HUDEP-2 (cell line): ENCODE measurements at regions not wholly inside any gene's neighbourhood (a gene's known extent, or its start where the extent isn't known, plus 50 kb on each side); places are given as distances from the start of the nearest gene placed in this dataset.
A peak's percentile ranks its signal among the peaks of the same experiment; 100 is the strongest.

ENCODE experiments used
- DNase-seq, 76 experiments: peaks; one replicate each; lab custom pipeline; 2025; ENCODE audit not compliant: unreplicated experiment in 76 of 76; lab: John Stamatoyannopoulos, UW

DNA sequence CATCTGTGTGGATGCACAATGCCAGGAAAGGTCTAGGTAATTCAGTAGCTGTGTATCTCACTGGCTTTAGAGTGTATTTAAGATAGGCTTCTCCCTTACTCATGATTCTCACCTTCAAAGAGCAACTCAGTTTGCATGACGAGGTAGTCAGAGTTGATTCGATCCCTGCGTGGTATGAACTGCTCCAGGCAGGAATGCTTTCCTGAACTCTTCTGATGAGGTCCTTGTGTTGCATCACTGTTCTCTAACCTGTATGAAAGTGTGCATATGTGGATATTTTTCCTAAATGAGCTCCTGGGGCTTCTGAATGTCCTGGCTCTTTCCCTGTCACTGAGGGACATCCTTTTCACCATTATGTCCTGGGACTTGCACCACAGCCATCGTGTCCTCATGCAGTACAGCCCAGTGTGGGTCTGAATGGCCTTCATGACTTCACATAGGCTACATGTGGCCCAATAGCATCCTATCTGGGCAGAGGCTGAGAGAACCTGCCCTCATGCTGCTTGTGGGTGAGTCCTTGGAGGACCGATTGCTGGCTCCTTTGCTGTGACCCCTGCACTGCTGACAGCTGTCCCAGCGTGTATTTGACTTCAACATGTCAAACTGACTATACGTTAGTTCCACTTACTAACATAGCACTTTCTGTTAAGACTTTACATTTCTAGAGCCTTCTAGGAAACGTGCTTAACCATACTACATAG, 65.3 kb upstream of the WDR1 start:
- peak in 1 of 76 experiments; percentile 38 for DNase-seq

DNA sequence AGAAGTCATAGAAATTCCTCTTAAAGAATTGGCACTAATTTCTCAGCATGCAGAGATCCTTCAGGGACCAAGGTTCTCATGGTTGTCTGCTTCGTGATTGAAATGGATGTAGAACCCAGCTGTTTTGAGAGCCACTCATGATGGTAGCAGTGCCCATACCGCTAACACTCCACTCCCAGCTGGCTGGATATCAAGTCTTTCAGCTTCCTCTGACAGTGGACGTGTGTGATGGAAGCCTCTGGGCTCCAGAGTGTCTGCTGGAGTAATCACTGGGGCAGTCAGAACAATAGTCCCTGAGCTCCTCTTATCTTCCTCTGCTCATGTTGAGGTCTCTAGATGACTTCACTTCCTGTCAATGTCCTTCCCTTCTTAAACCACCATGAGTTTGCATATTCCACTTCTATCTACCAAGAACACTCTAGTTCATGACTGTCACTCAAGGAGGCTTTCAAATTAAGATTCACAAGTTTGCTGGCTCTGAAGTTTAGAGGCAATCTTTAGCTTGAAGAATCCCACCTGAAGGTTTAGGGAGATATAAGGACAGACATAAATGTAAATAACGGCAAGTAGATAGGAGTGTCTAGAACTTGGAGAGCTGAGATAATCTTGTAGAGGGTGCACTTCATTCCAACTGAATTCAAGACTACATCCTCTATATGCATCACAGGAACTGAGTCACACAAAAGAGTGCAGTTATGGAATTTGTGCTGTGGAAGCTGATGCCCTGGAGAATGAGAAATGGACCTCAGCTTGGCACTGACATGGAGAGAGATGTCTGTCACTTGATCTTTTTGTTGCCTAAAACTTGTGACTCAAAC, 64.5 kb upstream of the WDR1 start:
- DNase-seq, result peak in 74 of 76 experiments; percentile 19 to 96 (median 75)

DNA sequence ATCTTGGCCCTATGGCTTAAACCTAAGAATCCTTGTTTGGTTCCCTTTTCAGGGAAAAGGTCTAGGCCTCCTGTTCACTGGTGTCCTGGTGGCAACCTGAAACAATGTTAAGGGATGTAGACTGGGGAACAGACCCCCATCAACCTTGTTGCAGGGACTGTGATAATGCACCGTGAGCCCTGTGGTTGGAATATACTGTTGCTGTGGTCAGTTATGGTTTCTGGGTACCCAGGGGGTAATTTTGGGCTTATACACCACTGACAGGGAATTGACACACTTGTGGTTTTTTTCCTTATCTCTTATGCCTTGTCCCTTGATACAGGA, 64.0 kb upstream of the WDR1 start:
- peak in 9 of 76 experiments; percentile 14 to 69 (median 38) for DNase-seq

DNA sequence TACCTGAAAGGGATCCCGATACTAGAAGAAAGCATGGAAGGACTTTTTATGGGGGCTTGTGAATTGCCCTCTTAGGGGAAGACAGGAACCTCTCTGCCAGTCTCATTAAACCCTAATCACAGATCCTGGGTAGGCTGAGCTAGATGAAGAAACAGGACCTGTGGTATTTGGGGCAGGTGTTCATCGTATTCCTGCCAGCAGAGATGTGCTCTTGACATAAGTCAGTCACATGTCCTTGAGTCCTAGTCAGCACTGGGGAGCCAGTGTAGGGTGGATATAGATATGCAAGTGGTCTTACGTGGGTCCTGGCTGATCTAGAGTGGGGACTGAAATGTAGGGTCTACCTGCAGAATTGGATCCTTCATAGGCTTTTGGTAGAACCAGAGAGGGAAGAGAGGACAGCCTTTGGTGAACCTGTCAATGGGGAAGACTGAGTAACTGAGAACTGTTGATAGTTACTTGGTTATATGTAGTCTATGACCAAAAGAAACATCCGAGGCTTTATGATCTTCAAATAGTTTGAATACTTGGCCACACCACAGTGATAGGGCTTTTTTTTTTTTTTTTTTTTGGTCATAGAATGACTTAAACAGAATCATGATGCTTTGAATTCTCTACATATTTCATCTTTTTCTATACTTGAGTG, 63.5 kb upstream of the WDR1 start:
- DNase-seq, result no peak

DNA sequence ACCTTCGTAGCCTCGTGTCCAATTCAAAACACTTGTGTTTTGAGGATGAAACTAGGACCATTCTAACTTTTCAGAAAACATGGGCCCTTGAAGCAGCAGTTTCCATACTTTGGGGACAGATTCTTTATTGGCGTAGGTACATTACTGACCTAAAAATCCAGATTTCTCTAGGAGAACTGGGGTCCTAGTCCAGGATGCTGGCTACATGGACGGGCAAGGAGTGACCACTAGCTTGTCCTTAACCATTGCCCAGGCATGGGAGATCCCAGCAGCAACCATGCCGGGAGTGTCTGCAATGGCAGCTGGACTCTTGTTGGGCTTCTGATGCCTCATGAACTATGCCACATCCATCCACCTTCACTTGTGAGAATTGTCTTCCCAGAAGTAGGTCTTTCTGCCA, 62.2 kb upstream of the WDR1 start:
- no peak for DNase-seq

DNA sequence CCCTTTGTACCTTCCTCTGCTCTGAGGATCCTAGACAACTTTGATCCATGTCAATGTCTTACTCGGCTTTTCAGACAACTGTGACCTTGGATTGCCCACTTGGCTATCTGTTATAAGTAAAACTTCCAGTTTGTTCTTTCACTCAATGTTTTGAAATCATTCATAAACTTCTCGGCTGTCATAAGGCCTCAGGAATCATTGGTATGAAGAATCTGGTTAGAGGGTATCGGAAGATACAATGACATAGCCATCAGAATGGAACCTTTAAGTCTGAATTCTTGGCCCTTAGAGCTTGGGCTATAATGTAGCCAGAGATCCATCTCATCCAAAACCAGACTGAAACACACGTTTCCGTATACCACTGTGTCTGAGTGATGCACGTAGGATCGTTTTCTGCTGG, 59.0 kb upstream of the WDR1 start:
- DNase-seq, result no peak

DNA sequence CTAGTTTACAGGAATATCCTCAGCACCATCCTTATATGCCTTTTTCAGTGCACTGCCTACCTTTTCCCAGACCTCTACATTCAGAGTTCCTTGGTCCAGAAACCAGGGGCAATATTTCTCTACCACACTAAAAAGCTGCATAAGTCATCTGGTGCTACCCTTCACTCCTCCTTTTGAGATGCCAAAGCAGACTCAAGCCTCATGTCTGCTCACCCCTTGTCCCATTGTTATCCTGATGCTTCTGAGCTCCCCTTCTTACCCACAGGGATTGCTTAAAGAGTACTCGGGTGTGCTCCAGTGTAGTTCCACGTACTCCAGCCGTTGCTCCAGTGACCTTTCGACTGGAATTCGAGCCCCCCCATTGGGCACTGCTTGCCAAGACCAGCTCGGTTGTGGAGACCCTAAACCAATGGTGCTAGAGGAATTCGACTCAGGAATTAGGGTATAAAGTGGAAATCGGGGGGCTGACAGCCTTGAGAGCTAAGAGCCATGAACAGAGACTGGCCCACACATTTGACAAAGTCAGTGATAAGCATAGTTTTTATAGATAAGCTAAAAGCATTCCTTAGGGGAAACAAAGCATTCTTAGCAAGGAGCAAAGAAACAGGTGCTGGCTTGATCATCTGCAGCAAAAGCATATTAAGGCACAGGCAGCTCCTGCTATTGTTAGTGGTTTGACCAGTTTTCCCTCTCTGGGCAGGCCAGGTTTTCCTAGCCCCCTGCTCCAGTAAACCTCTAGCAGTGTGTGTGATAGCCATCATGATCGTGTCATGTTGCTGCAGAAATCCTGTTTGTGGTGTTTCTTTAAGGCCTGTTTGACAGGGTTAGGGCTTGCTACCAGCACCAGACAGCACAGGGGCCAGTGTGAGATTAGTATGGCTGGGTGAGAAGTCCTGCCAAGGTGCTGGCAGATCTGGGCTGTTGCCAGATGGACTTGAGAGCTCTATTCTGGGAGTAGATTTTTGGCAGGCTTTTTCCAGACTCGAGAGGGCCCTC, 57.5 kb upstream of the WDR1 start:
- DNase-seq, result peak in 73 of 76 experiments; percentile 12 to 86 (median 69)

DNA sequence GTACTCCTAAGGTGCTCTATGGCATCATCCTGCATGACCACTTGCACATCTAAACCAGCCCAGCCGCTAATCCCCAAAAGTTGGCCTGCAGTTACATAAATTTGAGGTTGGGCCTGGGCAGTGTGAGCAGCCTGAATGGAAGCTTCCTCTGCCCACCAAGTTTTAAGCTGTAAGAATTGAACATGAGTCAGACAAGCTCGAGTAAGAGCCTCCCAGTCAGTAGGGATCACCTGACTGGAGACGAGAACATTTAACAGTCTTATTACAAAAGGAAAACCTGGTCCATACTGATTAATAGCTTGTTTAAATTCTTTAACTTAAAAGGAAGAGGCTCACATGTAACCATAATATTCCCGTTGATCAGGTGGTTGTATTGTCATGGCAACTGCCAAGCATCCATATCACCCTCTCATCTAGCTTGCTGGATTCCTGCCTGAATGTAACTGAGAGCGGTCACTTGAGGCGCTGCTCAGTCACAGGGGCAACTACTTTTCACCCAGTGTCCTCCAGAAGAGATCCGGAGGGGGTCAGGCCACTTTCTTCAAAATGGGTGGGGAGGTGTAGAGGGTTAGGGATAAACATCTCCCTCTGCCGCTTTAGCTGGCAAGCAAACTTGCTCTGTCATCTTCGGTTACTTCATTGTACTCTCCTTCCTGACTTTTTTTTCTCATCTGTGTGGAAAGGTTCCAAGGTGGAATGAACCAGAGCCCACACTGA, 56.6 kb upstream of the WDR1 start:
- DNase-seq, result peak in 73 of 76 experiments; percentile 19 to 88 (median 64)

DNA sequence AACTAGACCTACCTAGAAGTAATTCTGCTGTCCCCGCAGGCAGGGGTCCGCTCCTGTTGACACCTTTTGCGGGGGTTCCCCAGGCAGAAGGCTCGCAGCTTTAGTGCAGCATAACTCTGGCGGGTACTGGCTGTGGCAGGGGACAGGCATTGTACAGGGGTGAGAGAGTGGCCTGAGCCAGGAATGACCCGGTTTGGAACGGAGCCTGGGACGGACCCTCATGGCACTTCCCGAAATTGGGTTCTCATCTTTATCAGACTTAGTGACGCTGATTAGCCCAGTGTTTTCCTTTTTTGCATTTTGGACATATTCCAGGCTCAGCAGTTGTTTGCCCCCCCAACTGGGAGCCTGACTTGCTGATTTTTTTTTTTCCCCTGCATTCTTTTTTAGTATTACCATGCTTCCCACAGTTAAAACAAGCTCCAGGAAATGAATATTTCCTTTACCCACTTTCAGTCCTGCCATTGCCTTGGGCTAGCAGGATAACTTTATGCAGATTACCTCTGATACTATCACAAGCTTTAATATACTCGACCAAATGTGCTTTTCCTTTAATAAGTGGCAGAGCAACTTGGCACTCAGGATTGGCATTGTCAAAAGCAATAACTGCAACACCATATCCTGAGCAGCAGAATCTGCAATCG, 55.8 kb upstream of the WDR1 start:
- DNase-seq, result no peak

DNA sequence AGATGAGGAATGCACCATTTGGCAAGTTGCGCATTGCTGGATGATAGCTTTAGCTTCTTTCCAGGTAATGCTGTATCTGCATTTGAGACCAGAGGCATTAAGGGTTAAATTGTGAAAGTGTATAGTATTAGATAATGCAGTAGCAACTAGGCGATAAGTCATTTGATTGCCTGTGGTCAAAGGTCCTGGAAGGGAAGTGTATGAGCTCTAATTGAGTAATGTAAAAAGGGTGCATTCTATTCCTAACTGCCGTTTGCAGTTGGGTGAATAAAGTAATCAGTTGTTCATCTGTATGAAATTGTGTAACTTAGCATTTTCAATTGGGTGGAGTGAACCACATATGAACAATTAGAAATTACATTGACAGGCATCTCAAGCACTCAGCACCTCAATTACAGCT, 54.5 kb upstream of the WDR1 start:
- peak in 15 of 76 experiments; percentile 6 to 54 (median 14) for DNase-seq

DNA sequence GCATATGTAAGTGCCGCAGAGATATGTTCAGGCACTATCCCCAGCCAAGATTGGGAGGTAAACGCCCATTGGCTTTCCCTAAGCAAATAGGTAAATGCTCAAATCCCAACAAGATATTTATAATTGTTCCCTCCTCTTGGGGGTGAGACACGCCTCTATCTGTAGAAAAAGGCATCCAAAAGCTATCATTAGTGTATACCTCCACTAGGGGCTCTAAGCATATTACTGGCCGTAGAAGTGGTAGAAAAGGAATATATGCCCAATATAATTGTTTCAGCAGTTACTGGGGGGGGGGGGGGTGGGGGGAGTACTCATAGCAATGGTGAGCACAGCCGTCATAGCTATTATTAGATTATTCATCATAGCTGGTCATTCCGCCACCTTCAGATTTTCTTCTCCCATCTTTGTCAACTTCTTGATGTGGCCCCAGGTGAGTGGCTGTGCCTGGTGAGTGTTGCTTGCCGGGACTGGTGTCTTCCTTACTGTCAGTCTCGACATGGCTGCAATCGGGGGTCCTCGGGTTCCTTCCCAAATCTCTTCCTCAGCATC, 53.3 kb upstream of the WDR1 start:
- no peak for DNase-seq

DNA sequence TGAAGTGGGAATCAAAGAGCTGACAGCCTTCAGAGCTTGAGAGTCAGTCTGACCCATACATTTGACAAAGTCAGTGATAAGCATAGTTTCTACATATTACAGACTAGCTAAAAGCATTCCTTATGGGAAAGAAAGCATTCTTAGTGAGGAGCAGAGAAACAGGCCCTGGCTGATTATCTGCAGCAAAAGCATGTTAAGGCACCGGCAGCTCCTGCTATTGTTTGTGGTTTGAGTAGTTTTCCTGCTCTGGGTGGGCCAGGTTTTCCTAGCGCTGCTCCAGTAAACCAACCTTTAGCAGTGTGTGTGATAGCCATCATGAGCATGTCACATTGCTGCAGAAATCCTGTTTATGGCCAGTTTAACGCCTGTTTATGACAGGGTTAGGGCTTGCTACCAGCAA, 51.6 kb upstream of the WDR1 start:
- DNase-seq, result no peak

DNA sequence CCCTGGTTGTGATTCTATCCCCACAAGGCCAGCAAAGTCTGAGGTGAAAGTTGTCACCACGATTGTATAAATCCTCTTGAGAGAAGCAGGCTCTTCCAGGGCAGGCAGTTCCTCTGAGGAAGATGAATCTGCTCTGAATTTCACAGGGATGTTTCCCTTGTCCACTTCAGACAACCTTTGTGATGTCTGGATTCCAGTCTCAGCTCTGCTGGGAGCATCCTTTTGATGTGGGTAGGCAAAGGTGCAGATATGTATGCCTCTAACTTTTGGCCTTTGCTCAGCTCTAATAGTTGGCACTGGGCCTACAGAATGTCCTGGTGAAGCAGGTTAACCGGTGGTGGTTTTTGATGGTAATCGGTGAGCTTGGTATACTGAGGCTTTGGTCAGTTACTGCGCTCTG, 50.6 kb upstream of the WDR1 start:
- no peak for DNase-seq
